ENCODE measurements at regions not wholly inside any gene's neighbourhood (a gene's known extent, or its start where the extent isn't known, plus 50 kb on each side); places are given as distances from the start of the nearest gene placed in this dataset.

- no peak for TF ChIP-seq POLR2A (IDR thresholded peaks at IDR 0.05)
- no peak for TF ChIP-seq CTCF (IDR thresholded peaks at IDR 0.05)
Observed at GRCh38 chr2:220036431-220036830, 409.0 kb downstream of the SLC4A3 start.

All from body of pancreas (tissue), 4 donors.